ENCODE measurements at regions not wholly inside any gene's neighbourhood (a gene's known extent, or its start where the extent isn't known, plus 50 kb on each side); places are given as distances from the start of the nearest gene placed in this dataset.

DNA sequence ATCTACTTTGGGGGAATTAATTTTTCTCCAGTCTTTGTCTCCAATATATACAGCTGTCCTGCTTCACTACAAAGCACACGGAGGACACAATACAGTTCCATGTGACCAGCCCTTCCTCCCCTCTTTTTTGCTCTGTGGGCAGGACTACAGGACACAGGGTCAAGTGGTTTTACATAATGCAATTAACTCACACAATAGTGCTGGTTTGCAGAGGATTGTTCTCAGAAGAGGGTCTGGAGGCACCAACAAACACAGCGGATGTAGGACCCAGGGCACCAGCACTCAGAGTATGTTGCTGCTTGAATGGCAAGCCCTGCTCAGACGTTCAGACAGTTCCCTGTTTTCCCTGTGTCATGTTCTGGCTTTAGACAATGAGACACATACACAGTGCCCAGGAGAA, 52.0 kb upstream of the NPTX2 start:
- no peak for DNase-seq

DNA sequence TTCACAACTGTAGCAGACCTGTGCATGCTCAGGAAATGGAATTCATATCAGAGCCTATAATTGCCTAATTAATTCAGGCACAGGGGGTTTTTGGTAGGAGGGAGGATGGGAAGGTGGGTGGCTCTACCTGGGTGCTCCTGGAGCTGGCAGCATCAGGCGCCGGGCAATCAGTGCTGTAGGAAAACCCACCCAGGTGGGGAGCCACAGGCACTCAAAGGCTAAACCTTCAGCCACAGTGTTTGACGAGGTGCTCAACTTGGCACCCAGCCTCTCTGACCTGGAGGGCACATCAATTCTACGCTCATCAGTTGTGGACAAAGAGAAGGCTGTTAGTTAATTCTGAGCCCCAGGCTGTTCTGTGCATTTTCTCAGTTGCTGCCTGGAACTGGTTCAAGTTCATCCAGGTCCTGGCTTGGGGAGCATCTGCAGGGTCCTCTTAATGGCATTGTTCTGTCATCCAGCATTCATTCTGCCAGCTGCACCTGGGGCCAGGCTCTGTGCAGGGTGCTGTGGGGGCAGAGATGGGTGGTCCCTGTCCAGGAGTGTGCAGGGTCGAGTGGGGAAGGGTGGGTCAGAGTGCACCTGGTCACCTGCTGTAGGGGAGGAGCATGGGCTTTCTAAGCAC, 54.1 kb upstream of the NPTX2 start:
- DNase-seq, result no peak

DNA sequence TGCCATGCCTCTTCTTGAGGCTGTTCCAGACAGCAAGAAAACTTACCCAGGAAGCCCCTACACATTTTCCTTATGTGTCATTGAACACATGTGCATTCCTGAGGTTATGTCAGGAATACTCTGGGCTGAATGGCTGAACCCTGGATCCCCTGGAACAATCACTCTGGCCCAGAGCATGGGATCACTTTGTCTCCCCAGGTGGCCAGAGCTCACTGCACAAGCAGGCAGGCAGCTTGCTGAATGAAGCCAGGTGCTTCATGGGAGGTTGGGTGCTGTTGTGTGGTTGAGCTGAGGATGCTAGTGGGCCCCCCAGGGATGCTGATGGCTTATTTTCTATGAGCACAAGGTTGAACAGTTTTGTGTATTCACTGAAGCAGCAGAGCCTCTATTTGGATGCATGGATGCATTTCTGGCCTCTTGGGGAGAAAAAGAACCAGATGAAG, 54.7 kb upstream of the NPTX2 start:
- no peak for DNase-seq

DNA sequence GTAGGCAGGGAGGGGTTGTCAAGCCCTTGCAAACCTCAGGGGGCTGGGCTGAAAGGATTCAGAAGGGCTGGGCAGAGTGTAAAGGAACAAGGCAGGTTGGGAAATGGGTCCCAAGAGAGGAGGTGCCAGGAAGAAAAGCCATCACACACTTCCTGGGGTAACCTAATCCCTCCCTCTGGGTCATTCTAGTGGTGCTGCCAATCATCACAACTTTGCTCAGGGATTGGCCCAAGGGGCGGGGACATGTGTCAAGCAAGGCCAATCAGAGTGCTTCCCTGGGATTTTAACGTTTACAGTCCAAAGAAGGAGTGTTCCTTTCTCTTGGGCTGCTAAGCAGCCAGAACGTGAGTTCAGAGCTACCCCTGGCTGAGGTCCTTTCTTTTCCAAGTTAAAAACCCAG, 57.1 kb upstream of the NPTX2 start:
- no peak for DNase-seq

DNA sequence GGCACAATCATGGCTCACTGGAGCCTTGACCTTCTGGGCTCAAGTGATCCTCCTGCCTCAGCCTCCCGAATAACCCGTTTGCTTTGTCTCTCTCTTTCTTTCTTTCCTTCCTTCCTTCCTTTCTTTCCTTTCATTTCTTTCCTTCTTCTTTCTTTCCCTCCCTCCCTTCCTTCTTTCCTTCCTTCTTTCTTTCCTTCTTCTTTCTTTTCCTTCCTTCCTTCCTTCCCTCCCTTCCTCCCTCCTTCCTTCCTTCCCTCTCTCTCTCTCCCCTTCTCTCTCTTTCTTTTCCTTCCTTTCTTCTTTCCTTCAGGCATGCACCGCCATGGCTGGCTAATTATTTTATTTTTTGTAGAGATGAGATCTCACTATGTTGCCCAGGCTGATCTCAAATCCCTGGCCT, 57.9 kb upstream of the NPTX2 start:
- DNase-seq, result no peak

DNA sequence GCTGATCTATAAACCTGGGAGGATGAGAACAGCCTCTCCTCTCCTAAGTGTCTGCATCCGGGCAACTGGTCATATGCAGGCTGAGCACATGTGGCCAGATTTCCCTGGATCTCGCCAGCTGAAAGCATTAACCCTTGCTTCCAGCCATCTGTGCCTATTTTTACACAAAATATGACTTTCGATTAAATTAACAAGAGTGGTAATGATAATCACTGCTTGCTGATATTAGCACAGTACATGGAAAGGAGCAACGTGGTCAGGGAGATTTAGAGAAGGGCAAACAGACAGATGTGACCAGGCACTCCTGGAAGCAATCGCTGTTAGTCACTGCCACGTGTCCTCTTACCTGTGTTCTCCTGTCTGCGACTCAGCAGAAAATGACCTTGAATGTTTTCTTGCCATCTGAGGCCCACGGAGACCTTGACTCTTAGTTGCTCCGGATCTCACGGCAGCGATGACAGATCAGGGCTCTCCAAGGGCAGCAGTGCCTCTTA, 59.5 kb upstream of the NPTX2 start:
- DNase-seq, result no peak

DNA sequence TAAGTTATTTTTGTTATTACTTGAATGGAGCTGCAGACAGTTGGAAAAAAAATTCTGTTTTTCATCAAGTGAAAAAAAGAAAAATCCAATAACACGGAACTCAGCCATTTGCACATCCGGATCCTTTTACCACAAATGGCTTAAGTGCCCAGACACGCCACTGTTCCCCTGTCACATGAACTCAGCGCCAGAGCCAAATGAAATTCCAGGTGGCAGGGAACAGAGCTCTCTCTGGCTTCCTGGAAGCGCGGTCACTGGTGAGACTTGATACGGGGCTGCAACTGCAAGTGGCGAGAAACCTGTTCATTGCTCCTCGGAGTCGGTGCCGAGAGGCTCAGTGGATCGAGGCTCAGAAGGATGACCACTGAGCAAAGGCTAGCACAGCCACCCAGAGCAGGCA, 60.8 kb upstream of the NPTX2 start:
- DNase-seq, result no peak

DNA sequence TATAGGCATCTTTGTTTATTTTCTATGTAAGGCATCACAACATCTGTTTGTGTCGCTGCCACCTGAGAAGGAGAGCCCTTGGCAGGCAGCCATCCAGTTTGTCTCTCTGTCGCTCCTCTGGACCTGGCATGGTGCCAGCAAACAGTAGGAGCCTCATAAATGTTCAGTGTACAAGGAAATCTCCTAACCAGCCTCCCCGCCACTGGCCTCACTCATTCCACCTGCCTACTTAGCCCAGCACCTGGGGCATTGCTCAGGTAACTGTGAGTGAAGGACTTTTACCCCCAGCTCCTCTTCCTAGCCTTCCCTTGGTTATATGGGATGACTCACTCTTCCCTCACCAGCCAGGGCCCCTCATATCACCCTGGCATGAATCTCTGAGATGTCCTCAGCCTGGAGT, 61.7 kb upstream of the NPTX2 start:
- no peak for DNase-seq

DNA sequence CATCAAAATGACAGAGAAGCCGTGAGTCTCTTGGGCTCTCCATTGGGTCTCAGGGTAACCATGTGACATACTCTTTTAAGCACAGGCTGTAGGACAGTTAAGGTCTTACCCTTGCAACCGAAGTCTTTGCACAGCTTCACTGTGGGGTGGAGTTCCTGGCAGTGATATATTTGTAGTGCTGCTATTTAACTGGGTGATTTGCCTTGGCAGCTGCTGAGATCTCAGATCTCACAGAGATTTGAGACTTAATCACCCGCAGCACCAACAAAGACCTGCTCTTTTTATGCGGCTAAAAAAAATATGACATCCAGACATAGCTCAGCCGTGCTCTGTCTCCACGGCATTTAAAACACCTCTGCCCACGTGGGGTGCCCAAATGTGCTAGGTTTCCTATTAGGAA, 63.4 kb upstream of the NPTX2 start:
- DNase-seq, result no peak

DNA sequence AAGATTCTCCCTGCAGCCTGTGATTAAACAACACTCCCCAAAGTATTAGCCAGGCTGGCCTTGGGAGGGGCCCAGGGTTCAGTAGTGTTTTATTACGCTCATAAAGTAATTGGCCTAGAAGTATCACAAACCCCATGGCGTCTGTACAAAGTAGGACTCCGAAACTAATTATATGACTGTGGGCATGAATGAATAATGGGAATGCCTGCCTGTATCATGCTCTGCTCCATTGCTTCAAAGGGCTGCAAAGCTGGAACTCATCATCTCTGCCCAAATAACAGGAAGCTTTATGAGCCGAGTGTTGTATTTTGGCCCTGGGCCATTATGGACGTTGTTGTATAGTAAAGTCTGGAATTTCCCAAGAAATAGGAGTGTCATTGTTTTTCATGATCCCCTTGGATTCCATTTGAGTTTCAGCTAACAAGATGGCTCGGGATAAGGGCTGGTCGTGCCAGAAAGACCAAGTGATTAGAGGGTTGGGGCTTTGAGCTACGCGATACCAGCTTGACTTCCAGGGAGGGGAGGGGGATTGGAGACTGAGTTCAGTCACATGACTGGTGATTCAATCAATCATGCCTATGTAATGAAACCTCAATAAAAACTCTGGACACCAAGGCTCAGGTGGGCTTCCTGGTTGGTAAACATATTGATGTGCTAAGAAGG, 65.3 kb upstream of the NPTX2 start:
- DNase-seq, result no peak

DNA sequence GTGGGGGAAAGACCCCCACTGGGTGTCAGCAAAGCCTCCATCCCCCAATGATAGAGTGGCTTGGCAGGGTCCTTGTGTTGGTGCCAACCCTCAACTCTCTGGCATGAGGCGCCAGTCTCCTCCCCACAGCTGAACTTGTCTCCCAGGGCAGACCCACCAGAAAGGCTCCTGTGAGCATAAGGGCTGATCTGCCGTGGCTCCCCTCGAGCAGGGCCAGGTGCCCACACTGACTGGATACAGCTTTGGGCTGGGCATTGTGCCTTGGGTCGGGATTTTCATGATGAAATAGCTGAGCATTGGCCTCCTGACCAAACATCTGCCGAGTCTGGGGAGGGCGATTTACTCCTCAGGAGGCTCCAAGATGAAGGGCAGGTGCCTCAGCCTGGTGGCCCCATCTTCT, 68.1 kb upstream of the NPTX2 start:
- no peak for DNase-seq

DNA sequence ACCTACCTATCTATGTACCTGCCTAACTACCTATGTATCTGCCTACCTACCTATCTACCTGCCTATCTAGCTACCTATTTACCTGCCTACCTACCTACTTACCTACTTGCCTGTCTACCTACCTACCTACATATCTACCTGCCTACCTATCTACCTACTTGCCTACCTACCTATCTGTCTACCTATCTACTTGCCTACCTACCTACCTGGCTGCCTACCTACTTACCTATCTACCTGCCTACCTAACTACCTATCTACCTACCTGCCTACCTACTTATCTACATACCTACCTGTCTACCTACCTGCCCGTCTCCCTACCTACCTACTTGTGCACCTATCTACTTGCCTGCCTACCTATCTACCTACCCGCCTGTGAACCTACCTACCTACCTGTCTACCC, 68.7 kb upstream of the NPTX2 start:
- no peak for DNase-seq

DNA sequence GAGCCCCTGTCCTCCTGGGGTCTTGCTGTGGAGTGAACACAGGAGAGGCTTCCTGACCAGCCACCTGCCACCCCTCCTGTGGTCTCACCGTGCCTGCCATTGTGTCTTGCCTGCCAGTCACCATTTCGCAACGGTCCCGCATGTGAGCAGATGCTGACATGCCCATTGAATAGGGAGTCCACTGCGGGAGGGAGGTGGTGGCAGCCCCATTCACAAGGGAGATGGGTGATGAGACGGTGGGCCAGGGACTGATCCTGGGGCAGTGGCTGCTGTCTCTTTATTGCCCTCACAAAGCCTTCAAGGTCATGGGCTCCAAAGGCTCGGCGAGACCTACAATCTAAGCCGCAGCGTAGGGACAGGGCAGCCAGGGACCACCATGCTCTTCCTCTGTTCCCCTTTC, 76.0 kb upstream of the NPTX2 start:
- DNase-seq, result no peak

DNA sequence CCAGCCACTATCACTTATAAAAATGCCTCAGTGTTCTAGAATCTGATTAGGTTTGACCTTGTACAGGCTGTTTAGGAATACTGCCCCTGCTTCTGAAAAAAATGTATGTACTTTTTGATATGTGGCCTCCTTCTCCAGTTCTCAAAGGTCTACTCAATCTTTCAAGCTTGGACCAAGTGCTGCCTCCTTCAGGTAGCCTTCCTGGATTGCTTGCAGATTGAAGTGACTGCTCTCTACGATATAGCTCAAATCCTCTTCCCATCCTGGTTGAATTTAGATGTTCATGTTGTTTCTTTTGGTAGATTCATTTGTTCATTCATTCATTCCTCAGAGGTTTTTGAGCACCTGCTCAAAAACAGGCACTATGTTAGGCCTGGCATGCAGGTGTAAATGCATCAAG, 77.2 kb upstream of the NPTX2 start:
- no peak for DNase-seq

DNA sequence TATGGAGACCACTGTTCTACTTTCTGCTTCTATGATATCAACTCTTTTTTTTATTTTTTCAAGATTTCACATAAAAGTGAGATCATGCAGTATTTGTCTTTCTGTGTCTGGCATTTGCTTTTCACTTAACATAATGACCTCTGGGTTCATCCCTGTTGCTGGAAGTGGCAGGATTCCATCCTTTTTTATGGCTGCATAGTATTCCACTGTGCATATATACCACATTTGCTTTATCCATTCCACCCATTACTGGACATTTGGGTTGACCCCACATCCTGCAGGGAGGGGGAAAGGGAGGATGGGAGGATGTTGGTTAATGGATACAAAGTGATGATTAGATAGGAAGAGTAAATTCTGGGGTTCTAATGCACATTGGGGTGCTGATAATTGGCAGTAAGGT, 80.3 kb upstream of the NPTX2 start:
- DNase-seq, result no peak

DNA sequence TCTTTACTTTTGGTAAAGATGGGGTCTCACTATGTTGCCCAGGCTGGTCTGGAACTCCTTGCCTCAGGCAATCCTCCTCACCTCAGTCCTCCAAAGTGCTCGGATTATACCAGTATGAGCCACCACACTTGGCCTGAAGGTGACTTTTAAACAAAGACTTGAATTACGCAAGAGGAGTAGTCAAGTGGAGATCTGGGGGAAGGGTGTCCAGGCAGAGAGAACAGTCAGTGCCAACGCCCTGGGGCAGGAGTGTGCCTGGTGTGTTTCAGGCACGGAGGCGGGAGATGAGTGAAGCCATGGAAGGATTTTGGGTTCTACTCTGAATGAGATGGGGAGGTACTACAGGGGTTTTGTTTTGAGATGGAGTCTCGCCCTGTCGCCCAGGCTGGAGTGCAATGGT, 82.6 kb upstream of the NPTX2 start:
- DNase-seq, result no peak

DNA sequence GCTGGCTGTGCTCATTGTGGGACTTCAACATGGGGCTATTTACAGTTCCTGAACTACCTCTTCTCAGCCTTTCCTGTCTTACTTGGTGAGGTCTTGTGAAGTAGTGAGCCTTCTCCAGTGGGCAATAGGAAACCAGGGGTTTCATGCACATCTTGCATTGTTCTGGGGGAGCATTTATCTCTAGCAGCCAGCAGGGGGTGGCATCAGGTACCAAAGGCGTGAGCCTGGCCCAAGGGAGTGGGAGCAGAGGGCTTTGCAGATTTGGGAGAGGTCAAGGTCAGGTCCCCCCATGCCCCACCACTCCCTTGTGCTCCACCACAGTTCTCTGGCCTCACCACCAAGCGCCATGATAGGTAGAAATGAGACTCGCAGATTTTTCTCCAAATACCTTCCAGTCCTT, 85.4 kb upstream of the NPTX2 start:
- DNase-seq, result no peak

DNA sequence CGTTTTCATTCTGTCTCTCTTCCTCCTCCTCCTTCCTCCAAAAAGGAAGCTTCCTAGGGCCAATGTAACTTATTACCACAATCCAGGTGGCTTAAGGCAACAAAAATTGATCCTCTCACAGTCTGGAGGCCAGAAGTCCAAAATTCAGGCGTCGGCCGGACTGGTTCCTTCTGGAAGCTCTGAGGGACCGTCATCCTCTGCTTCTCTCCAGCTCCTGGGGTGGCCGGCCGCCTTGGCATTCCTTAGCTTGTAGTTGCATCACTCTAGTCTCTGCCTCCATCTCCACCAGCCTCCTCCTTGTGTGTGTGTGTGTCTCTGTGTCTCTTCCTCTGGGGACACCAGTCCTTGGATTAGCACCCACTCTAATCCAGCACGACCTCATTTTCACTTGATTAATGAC, 89.0 kb upstream of the NPTX2 start:
- no peak for DNase-seq

DNA sequence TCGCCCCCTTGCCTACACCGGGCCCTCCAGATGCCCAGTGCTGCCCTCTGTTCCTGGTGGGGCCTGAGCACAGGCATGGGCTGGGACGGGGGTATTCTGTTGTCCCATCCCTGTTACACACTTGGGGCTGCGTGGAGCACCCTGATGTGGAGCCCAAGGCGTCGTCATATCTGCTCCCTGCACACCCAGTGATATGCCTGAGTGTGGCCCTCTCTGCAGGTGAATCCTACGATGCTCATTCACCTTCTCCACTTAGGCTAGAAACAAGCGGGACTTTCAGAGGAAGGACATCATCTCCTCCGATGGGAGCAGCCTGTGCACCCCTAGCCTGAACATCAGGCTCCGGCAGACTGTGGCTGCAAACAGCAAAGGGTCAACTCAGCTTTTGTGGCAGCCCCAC, 91.0 kb upstream of the NPTX2 start:
- no peak for DNase-seq

DNA sequence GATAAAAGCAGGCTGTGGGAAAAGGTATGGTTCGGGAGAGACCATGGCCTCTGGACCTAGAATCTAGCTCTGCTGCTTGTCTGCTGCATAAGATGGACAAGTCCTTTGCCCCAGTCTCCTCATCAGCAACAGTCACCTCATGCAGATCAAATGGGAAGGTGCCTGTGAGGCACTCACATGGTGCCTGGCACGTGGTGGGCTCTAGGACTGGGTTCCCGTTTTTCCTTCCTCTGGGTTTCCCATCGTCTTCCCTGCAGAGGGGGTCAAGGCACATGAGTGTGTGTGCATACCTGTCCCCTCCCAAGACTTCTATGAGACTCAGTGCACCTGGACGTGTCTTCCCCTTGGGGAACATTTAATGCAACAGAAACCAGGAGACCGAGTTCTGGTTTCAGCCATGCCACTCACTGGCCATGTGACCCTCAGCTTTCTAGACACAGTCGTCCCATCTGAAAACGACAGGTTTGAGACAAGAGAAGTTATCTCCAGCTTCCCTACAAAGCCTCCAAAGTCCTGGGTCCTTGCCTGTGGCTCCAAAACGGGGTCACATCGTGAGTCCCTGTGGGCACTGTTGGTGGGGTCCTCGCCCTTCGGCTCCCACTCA, 95.9 kb upstream of the NPTX2 start:
- DNase-seq, result no peak

DNA sequence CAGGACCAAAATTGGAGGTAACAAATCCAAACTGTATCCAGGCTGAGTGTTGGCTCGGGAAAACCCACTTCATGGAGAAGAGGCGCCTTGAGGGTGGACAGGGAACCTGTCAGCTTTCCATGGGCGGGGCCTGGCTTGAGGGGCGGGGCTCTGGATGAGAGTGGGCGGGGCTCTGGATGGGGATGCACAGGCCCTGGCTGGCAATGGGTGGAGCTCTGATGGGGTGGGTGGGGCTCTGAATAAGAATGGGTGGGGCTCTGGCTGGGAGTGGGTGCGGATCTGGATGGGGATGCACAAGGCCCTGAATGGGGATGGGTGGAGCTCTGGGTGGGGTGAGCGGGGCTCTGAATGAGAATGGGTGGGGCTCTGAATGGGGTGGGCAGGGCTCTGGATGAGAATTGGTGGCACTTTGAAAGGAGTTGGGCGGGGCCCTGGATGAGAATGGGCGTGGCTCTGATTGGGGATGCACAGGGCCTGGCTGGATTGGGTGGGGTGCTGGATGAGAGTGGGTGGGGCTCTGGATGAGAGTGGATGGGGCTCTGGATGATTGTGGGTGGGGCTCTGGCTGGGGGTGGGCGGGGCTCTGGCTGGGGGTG, 96.6 kb upstream of the NPTX2 start:
- no peak for DNase-seq

DNA sequence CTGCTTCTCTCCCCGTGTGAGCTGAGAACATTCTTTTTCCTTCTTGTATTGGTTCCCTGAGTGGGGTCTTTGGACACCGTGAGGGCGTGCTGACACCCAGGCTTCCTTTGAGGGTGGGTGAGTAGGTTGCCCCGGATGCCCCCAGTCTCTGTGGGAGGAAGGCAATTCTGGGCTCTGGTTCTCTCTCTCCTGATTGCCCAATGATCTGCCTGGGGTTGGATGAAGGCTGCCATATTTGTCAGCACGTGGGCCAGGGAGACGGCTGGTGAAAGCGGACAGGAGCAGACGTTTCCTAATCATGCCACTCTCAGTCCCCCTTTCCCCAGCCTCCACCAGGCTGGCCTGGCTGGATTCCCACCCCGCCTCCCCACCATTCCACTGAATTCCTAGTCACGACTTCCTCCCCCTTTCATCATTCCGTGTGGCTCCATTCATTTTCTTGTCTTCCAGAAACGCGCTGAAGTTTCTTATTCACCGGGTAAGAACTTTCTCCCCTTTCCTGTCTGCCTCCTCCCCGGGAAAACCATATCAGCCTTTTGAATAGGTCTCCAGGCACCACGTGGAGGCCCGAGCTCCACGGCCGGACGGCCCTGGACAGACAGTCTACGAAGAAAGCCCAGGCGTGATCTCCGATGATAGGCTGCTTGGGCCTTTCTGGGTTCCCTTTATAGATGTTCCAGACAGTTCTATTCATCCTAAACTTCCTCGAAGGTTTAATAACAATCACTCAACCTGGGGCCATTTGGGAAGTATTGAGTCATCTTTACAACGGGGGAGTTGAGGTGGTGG, 98.7 kb upstream of the NPTX2 start:
- DNase-seq, result no peak

DNA sequence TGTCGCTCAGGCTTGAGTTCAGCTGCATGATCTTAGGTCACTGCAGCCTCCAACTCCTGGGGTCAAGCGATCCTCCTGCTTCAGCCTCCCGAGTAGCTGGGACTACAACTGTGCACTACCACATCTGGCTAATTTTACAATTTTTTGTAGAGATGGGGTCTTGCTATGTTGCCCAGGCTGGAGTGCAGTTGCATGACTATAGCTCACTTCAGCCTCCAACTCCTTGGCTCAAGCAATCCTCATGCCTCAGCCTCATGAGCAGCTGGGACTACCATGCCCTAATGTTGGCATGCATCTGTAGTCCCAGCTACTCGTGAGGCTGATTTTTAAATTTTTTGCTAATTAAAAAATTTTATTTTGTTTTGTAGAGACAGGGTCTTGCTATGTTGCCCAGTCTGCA, 101.9 kb upstream of the NPTX2 start:
- DNase-seq, result no peak
